HG03060 (cell line): ENCODE measurements at regions not wholly inside any gene's neighbourhood (a gene's known extent, or its start where the extent isn't known, plus 50 kb on each side); places are given as distances from the start of the nearest gene placed in this dataset.

Experiments used
- ATAC-seq: cut with Tn5 transposase; IDR thresholded peaks from one replicate; pipeline ENCODE4 v1.9.1; 2021; ENCODE audit warnings: low read depth, moderate number of reproducible peaks; ENCODE audit not compliant: unreplicated experiment

- ATAC-seq: no peak
Measured at GRCh38 chr18:75639472-75639831, 211.9 kb upstream of the SMIM21 start.

GRCh38 chr18:75638776-75639471 lies 211.4 kb upstream of the SMIM21 start:
- ATAC-seq: no peak

- ATAC-seq: no peak
Measured at GRCh38 chr18:75638223-75638775, 210.8 kb upstream of the SMIM21 start.

- no peak for ATAC-seq
Measured at GRCh38 chr18:75635096-75635495, 207.6 kb upstream of the SMIM21 start.

- no peak for ATAC-seq
Measured at GRCh38 chr18:75625966-75626365, 198.5 kb upstream of the SMIM21 start.

DNA sequence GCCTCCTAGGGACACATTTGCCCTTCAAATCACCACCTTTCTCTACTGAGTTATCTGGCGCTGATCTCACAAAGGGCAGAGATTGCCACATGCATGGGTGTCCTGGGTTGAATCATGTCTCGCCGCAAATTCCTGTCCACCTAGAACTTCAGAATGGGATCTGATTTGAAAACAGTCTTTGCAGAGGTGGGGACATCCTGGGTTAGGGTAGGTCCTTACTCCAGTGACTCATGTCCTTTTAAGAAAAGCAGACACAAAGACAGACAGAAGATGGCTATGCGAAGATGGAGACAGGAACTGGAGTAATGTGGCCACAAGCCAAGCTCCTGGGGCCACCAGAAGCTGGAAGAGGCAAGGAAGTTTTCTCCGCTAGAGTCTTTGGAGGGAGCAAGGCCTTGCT lies 197.4 kb upstream of the SMIM21 start:
- ATAC-seq: no peak

GRCh38 chr18:75621818-75622217 lies 194.3 kb upstream of the SMIM21 start:
- no peak for ATAC-seq

GRCh38 chr18:75618146-75618545 lies 190.6 kb upstream of the SMIM21 start:
- ATAC-seq: no peak

DNA sequence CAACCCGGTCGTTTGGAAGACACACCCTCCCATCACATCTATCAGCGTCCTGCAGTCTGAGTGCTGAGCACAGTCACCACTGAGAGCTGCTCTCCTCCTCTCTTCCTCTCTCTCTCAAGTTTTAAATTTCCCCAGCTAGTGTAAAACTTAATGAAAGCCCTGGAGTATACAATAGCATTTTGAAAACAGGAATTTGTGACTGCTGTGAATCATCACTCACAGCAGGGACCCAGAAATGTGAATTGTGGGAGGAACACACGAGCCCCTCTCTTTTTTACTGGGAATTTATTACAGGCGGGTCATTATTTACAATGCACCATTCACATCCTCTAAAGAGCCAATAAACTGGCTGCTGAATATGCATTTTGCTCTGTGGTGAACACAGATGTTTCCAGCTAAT lies 185.0 kb upstream of the SMIM21 start:
- no peak for ATAC-seq

DNA sequence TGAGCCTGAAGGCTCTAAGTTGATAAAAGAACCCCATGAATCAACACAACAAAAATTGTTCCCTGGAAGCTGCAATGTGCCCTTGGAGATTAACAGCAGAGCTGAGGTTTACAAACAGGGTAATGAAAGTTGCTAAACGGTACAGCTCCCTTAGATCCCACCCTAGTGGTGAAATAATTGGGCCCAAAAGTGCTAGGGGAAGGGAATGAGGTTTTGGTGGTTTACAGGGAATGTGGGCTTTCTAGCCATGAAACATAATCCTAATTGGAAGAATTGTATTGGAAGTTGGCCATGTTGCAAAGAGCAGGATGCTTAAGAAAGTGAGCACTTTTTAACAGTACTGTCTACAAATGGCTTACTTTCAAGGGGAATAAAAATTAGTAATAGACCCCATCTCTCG lies 180.2 kb upstream of the SMIM21 start:
- no peak for ATAC-seq

DNA sequence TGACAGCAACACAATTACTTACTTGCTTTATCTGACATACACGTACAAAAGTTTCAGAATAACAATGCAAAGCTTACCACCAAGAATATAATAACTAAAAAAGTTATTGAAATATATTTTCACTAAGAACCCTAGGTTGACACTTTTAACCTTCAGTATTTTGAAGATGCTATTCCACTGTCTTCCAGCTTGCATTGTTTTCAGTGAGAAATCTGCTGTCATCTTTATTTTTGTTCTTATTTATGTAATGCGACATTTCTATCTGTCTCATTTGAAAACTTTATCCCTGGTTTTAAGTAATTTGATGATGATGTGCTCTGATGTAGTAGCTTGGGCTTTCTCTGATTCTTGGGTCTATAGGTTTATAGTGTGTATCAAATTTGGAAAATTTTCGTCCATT lies 165.0 kb upstream of the SMIM21 start:
- ATAC-seq: no peak

DNA sequence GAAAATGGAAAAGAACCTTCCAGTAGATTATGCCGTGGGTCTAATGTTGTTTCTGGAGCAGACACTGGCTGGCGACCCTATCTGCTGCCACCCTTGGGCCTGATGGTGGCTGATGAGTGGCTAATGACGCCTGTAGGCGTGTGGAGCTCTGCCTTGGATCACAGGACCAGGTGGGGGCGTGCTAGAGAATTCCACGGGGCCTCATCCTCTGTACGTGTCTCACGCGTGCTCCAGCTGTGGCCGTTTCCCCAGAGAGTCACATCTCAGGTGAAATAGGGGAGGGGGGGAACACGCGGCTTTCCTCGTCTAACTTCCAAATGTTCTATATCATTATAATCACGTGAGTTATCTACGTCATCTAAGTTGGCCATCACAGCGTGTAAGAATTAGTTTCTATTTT lies 160.9 kb upstream of the SMIM21 start:
- ATAC-seq: no peak

DNA sequence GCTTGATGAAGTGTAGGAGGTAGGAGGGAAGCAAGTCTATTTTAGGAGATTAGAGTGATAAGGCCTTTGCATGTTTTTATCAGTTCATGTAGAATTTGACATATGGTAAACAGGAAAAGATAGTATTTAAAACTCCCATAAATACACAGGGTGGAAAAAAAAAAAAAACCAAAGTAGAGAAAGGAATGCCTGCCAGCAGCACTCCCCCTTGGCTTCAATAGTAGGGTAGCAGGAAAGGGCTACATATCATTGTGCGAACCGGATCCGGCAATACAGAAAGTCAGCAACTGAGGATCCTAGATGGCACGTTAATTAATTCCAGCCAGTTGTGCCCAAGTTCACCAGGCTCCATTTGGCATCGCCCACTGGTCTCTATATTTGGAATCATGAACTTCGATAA lies 159.6 kb upstream of the SMIM21 start:
- ATAC-seq: no peak

- ATAC-seq: no peak
Measured at GRCh38 chr18:75586130-75586889, 158.8 kb upstream of the SMIM21 start.

DNA sequence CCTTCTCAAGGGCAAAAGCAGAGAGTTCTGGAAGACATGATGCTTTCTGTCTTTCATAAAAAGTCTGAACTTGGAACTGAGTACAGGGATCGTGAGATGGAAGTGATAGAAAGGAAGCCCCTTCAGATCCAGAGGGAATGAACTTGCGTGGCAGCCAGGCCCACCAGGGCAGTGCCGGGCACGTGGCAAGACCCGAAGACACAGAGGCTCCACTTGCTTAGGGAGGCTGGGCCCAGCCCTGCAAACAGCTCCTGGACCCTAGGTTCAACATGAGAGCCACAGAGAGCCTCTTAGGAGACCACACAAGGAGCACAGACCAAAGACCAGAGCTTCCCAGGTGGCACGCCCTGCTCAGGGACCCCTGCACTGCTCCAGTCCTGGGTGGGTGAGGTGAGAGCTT lies 155.4 kb upstream of the SMIM21 start:
- ATAC-seq: no peak

DNA sequence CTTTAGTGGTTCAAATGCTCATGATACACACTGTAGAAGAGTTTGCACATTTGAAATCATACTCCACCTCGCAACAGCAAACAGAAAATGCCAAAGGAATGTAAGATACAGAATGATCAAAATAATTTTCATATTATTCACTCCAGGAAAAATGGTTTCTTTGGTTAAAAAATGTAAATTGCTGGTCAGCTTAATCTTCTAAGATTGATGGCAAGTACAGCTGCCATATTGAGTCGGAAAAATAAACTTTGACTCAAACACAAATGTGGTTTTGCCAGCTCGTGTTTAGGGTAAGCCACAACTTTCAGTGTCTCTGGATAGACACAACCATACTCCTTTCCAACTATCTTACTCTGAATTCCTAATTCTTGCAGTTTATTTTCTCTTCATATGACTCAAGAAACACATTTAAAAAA lies 154.9 kb upstream of the SMIM21 start:
- ATAC-seq: no peak

DNA sequence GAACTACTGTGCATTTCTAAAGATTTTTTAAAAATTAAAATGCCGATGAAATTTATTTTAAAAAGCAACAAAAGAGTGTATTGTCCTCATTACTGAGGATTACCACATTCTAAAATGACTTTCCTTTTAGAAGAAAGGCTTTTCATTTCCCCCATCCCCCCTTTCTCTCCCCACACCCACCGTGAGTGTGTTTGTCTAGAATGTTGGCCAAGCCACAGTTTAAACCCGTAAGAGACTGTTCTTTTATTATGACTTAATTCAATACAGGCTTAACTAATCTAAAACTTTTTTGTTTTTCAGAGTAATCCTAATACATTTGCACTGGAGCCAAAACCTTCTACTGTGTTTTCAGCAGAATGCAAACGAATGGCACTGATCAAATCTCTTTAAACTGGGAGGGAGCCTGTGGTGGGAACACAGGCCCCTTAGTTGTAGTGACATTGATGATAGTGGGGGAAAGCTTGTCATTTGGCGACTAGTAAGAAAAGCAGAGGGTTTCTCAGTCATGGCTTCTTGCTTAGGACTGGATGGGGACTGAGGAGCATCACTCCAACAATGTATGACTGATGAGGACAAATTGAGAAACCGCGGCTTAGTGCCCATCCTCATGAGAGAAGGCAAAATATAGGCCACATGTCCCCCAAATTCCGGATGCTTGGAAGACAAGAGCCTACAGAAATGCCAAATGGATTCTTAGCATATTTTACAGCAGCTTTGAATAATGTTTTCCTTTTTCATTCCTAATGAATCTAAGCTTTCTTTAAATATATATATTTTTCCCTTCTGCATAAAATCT lies 154.0 kb upstream of the SMIM21 start:
- no peak for ATAC-seq

DNA sequence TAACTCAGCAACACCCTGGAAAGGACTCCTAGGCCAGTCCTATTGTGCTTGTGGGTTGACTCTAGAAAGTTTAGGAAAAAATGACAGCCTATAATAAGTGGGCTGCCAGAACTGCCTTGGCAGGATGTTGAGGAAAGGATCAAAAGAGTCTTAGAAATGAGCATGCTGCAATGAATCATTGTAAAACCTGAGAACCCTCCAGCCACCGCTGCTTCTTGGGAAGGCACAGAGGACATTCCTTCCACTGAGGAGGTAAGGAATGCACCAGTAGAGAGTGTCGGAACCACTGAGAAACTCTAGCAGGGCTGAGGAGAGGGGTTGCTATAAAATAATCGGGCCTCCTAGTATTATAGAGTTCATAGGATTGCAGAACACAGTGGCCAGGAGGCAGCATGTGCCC lies 146.7 kb upstream of the SMIM21 start:
- no peak for ATAC-seq

- ATAC-seq: no peak
Measured at GRCh38 chr18:75563150-75563549, 135.6 kb upstream of the SMIM21 start.

GRCh38 chr18:75562216-75562615 lies 134.7 kb upstream of the SMIM21 start:
- ATAC-seq: no peak

DNA sequence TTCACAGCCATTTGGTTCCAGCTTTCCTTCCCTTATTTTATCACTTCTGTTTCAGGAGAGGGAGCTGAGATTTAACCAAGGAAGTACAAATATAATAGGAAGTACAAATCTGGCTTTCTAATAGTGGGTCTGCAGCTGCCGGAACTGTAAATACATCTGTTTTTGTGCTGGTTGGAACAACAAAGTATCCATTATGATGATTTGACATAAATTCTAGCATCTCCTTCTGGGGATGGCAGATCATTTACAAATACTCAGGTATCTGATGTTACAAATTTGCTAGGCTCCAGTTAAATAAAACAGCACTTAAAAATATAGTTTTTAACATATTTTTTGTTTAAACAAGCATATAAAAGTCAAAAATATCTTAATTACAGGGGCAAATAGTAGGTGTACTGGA lies 131.3 kb upstream of the SMIM21 start:
- ATAC-seq: no peak
